Neuronal stem cell (in vitro differentiated cells): ENCODE measurements at regions not wholly inside any gene's neighbourhood (a gene's known extent, or its start where the extent isn't known, plus 50 kb on each side); places are given as distances from the start of the nearest gene placed in this dataset.

Experiments used
- DNase-seq: peaks from one replicate; pipeline ENCODE4 v3.0.0-alpha.2; 2013; ENCODE audit warnings: low spot score
- H2AFZ ChIP-seq: one replicate; pipeline ENCODE4 v1.6.1; 2013; ENCODE audit warnings: mild to moderate bottlenecking, low read length, inconsistent platforms
- H2AK5ac ChIP-seq: 2 replicates; pipeline ENCODE4 v1.6.1; 2013; ENCODE audit warnings: low read depth, mild to moderate bottlenecking, inconsistent platforms, low read length, moderate library complexity, mixed read lengths
- H2BK120ac ChIP-seq: 2 replicates; pipeline ENCODE4 v1.6.1; 2013; ENCODE audit warnings: low read depth, mild to moderate bottlenecking, inconsistent platforms, low read length, moderate library complexity, mixed read lengths
- H2BK12ac ChIP-seq: one replicate; pipeline ENCODE4 v1.6.1; 2013; ENCODE audit warnings: low read length, inconsistent platforms
- H2BK15ac ChIP-seq: 2 replicates; pipeline ENCODE4 v1.6.1; 2013; ENCODE audit warnings: mild to moderate bottlenecking, low read length, inconsistent platforms, mixed read lengths
- H2BK5ac ChIP-seq: one replicate; pipeline ENCODE4 v1.6.1; 2013; ENCODE audit warnings: inconsistent platforms, mild to moderate bottlenecking, low read length, moderate library complexity
- H3K14ac ChIP-seq: one replicate; pipeline ENCODE4 v1.6.1; 2013; ENCODE audit warnings: low read length, inconsistent platforms
- H3K18ac ChIP-seq: 2 replicates; pipeline ENCODE4 v1.6.1; 2013; ENCODE audit warnings: low read length, inconsistent platforms
- H3K23ac ChIP-seq: 2 replicates; pipeline ENCODE4 v1.6.1; 2013; ENCODE audit warnings: low read depth, mild to moderate bottlenecking, mixed read lengths, low read length, inconsistent platforms; ENCODE audit not compliant: poor library complexity
- H3K27ac ChIP-seq: replicated peaks from 3 replicates; pipeline ENCODE4 v1.5.1; 2013; ENCODE audit warnings: low read length, inconsistent platforms
- H3K27me3 ChIP-seq, 3 experiments: 2 replicates each; pipeline ENCODE4 v1.6.1; 2013; ENCODE audit warnings: low read length in 3 of 3, mild to moderate bottlenecking in 2 of 3, inconsistent platforms in 1 of 3, low read depth in 1 of 3, mixed read lengths in 1 of 3, moderate library complexity in 1 of 3; ENCODE audit not compliant: control insufficient read depth in 3 of 3, insufficient read depth in 3 of 3
- H3K36me3 ChIP-seq, 2 donors: replicated peaks in 1 of 2; 2 replicates each; pipeline ENCODE4 v1.6.1; 2013; ENCODE audit warnings: low read length in 2 of 2; ENCODE audit not compliant: control insufficient read depth in 2 of 2, insufficient read depth in 2 of 2
- H3K4ac ChIP-seq: 2 replicates; pipeline ENCODE4 v1.6.1; 2013; ENCODE audit warnings: inconsistent platforms, mild to moderate bottlenecking, low read length, moderate library complexity
- H3K4me1 ChIP-seq, 2 donors: 1 replicate in 1 of 2; 2 replicates in 1 of 2; pipeline ENCODE4 v1.6.1; 2013; ENCODE audit warnings: low read length in 2 of 2, low read depth in 1 of 2; ENCODE audit not compliant: control insufficient read depth in 2 of 2, insufficient read depth in 1 of 2
- H3K4me2 ChIP-seq: one replicate; pipeline ENCODE4 v1.6.1; 2013; ENCODE audit warnings: mild to moderate bottlenecking, low read length, inconsistent platforms; ENCODE audit not compliant: insufficient read depth, poor library complexity, severe bottlenecking
- H3K4me3 ChIP-seq, 2 donors: 2 replicates each; pipeline ENCODE4 v1.5.1; 2013; ENCODE audit warnings: low read length in 2 of 2, mild to moderate bottlenecking in 2 of 2, inconsistent platforms in 1 of 2, moderate library complexity in 1 of 2
- H3K79me1 ChIP-seq: one replicate; pipeline ENCODE4 v1.6.1; 2013; ENCODE audit warnings: low read depth, mild to moderate bottlenecking, inconsistent platforms, low read length, moderate library complexity
- H3K9ac ChIP-seq: one replicate; pipeline ENCODE4 v1.6.1; 2013; ENCODE audit warnings: mild to moderate bottlenecking, low read depth, low read length, inconsistent platforms; ENCODE audit not compliant: poor library complexity
- H3K9me3 ChIP-seq, 2 donors: replicated peaks in 1 of 2; 2 replicates each; pipeline versions ENCODE3 to v1.6.1; 2013; ENCODE audit warnings: low read length in 2 of 2, mild to moderate bottlenecking in 2 of 2, inconsistent platforms in 1 of 2, low read depth in 1 of 2, mixed read lengths in 1 of 2, moderate library complexity in 1 of 2; ENCODE audit not compliant: control insufficient read depth in 2 of 2, insufficient read depth in 1 of 2
- H4K8ac ChIP-seq: one replicate; pipeline ENCODE4 v1.6.1; 2013; ENCODE audit warnings: low read depth, mild to moderate bottlenecking, inconsistent platforms, low read length, moderate library complexity
- H4K91ac ChIP-seq: one replicate; pipeline ENCODE4 v1.6.1; 2013; ENCODE audit warnings: low read length, low read depth, mild to moderate bottlenecking, inconsistent platforms; ENCODE audit not compliant: poor library complexity
- WGBS, 2 donors: extraction: QIAGEN DNeasy Blood & Tissue Kit; methylation state at CpG; one replicate each; pipeline ENCODE4 v1.1.7; 2013; ENCODE audit warnings: missing lambda C conversion rate in 2 of 2, mixed read lengths in 1 of 2; ENCODE audit not compliant: insufficient read length in 2 of 2, insufficient replicate concordance in 1 of 2; ENCODE audit errors: extremely low coverage in 2 of 2; 5-methylcytosine and 5-hydroxymethylcytosine counted together

DNA sequence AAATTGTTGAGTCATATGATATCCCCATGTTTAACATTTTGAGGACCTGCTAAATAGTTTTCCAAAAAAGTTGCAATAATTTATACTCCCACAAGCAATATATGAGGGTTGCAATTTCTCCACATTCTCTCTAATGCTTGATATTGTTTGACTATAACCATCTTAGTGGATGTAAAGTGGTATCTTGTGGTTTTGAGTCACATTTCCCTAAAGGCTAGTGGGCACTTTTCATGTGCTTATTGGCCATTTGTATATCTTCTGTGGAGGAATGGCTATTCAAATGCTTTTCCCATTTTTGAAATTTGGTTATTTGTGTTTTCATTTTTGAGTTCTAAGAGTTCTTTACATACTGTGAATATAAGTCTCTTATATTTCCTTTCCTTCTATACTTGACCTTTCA, 82.7 kb downstream of the SCG2 start:
- DNase-seq, result no peak

DNA sequence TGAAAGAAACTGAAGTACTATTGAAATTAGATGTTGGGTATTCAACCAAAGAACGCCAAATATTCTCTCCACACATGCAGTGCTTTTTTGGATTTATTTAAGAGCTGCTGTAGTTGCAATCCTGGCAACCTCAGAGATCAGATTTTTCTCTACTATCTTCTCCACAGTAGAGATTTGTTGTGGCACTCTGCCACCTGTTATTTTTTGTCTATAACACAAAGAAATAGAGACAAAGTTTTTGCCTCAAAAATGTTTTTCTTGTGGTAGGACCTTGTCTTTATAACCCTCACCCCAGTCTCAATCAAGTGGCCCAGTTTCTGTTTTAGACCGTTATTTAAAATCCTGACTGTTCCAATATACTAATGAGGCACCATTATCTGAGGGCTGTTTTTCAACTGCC, 79.4 kb downstream of the SCG2 start:
- no peaks in the 10 kb centered on the region for H3K27me3 ChIP-seq
- no peak overlapping the region for H3K4me3 ChIP-seq
- no peak overlapping the region for H3K4me2 ChIP-seq
- H3K4me1 ChIP-seq, result peaks cover 0 to 3% of the 10 kb centered on the region in 2 donors
- H2BK120ac ChIP-seq, result no peak overlapping the region
- no peak overlapping the region for H3K27ac ChIP-seq
- H4K8ac ChIP-seq, result no peak overlapping the region
- DNase-seq, result no peak
- no peaks in the 10 kb centered on the region for H3K79me1 ChIP-seq
- no peak overlapping the region for H2BK5ac ChIP-seq
- H3K9ac ChIP-seq, result no peak overlapping the region
- no peak overlapping the region for H4K91ac ChIP-seq
- no peaks in the 10 kb centered on the region for H3K9me3 ChIP-seq
- no peak overlapping the region for H3K18ac ChIP-seq
- no peak overlapping the region for H3K23ac ChIP-seq
- H2AFZ ChIP-seq, result no peak overlapping the region
- H3K36me3 ChIP-seq, result no peaks in the 10 kb centered on the region
- WGBS, 2 donors, result no CpG with 5 or more reads among the region's 2 CpGs
- no peak overlapping the region for H2AK5ac ChIP-seq
- no peak overlapping the region for H2BK12ac ChIP-seq
- no peak overlapping the region for H3K14ac ChIP-seq
- no peak overlapping the region for H2BK15ac ChIP-seq
- H3K4ac ChIP-seq, result no peak overlapping the region

More for the DNA sequence above, 82.7 kb downstream of the SCG2 start:
- H4K91ac ChIP-seq, result no peak overlapping the region
- no peak overlapping the region for H3K14ac ChIP-seq
- H3K79me1 ChIP-seq, result no peaks in the 10 kb centered on the region
- no peak overlapping the region for H3K27ac ChIP-seq
- H3K4me3 ChIP-seq, result no peak overlapping the region
- H2BK120ac ChIP-seq, result no peak overlapping the region
- H2BK15ac ChIP-seq, result no peak overlapping the region
- H3K27me3 ChIP-seq, result no peaks in the 10 kb centered on the region
- H3K36me3 ChIP-seq, result no peaks in the 10 kb centered on the region
- H3K4ac ChIP-seq, result no peak overlapping the region
- H3K23ac ChIP-seq, result no peak overlapping the region
- H2BK12ac ChIP-seq, result no peak overlapping the region
- no peak overlapping the region for H3K4me2 ChIP-seq
- no peak overlapping the region for H2AK5ac ChIP-seq
- H3K18ac ChIP-seq, result no peak overlapping the region
- H3K4me1 ChIP-seq, result peaks cover 0 to 3% of the 10 kb centered on the region in 2 donors
- no peak overlapping the region for H3K9ac ChIP-seq
- no peaks in the 10 kb centered on the region for H3K9me3 ChIP-seq
- no peak overlapping the region for H2BK5ac ChIP-seq
- no peak overlapping the region for H2AFZ ChIP-seq
- no peak overlapping the region for H4K8ac ChIP-seq

DNA sequence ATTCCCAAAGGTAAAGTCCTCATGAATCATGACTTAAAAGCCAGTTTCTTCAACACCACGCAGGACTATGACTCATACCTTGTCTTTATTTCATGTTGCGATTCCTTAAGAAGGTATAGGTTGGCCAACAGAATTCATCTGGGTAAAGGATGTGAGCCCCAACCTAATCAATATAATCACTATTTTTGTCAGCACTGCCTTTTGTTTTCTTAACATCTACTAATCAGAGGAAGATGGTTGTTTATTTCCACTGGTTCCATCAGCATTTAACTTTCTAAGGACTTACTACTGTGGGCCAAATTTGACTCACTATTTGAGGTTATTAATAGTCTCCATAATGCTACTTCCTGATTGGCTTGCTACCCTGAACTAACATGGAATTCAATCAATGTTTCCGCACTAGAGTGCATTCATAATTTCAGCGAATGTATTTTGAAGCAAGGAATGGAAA, 78.6 kb downstream of the SCG2 start:
- no CpG with 5 or more reads among the region's 4 CpGs for WGBS, 2 donors
- H2AK5ac ChIP-seq, result no peak overlapping the region
- no peak overlapping the region for H2BK15ac ChIP-seq

DNA sequence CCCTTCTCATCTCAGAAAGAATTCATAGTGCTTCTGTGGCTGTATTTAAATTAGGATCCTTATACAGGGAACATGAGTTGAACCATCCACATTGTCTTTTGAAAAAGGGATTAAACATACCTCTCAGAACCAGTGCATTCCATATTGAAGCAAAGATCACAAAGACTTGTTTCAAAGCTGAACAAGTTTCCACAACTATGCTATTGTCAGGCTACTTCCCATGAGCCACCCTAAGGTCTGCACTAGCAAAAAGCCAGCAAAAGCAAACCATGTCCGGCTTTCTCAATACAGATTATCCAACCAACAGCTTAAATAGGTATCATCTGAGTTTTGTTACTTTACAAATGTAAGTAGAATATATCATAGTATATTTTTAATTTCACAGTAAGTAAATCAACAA, 78.1 kb downstream of the SCG2 start:
- H3K9me3 ChIP-seq, result no peaks in the 10 kb centered on the region
- H4K91ac ChIP-seq, result no peak overlapping the region
- no peak overlapping the region for H3K4me3 ChIP-seq
- H2AFZ ChIP-seq, result no peak overlapping the region
- no peak overlapping the region for H3K14ac ChIP-seq
- H2BK15ac ChIP-seq, result no peak overlapping the region
- H3K18ac ChIP-seq, result no peak overlapping the region
- H3K4me1 ChIP-seq, result peaks cover 0 to 3% of the 10 kb centered on the region in 2 donors
- no peak overlapping the region for H3K23ac ChIP-seq
- H2BK12ac ChIP-seq, result no peak overlapping the region
- H3K36me3 ChIP-seq, result no peaks in the 10 kb centered on the region
- no peak overlapping the region for H3K27ac ChIP-seq
- H3K4me2 ChIP-seq, result no peak overlapping the region
- no peaks in the 10 kb centered on the region for H3K79me1 ChIP-seq
- no CpG with 5 or more reads among the region's 1 CpG for WGBS, 2 donors
- no peak for DNase-seq
- H3K4ac ChIP-seq, result no peak overlapping the region
- H2BK5ac ChIP-seq, result no peak overlapping the region
- no peak overlapping the region for H3K9ac ChIP-seq
- no peak overlapping the region for H4K8ac ChIP-seq
- H2AK5ac ChIP-seq, result no peak overlapping the region
- no peak overlapping the region for H2BK120ac ChIP-seq
- no peaks in the 10 kb centered on the region for H3K27me3 ChIP-seq

More for the DNA sequence above, 78.6 kb downstream of the SCG2 start:
- H3K27me3 ChIP-seq, result no peaks in the 10 kb centered on the region
- H3K23ac ChIP-seq, result no peak overlapping the region
- H4K8ac ChIP-seq, result no peak overlapping the region
- H3K4me3 ChIP-seq, result no peak overlapping the region
- no peak overlapping the region for H3K9ac ChIP-seq
- no peak overlapping the region for H2BK120ac ChIP-seq
- H3K4me1 ChIP-seq, result peaks cover 0 to 3% of the 10 kb centered on the region in 2 donors
- no peak for DNase-seq
- no peaks in the 10 kb centered on the region for H3K79me1 ChIP-seq
- H3K14ac ChIP-seq, result no peak overlapping the region
- no peak overlapping the region for H3K27ac ChIP-seq
- no peak overlapping the region for H4K91ac ChIP-seq
- H3K4ac ChIP-seq, result no peak overlapping the region
- no peak overlapping the region for H3K4me2 ChIP-seq
- no peak overlapping the region for H3K18ac ChIP-seq
- no peak overlapping the region for H2AFZ ChIP-seq
- H2BK12ac ChIP-seq, result no peak overlapping the region
- H3K36me3 ChIP-seq, result no peaks in the 10 kb centered on the region
- no peaks in the 10 kb centered on the region for H3K9me3 ChIP-seq
- no peak overlapping the region for H2BK5ac ChIP-seq
